ENCODE measurements at regions not wholly inside any gene's neighbourhood (a gene's known extent, or its start where the extent isn't known, plus 50 kb on each side); places are given as distances from the start of the nearest gene placed in this dataset.
"Not testable (repeated sequence)": the region's sequence is repeated elsewhere in the genome, so short reads cannot be mapped to it uniquely, and the experiment has no call there.

- H3K27ac ChIP-seq (ENCODE audit: low read depth in 1 of 2, low read length in 2 of 2): no peak overlapping the region
- WGBS: 82% methylated on average over 7 of the region's 7 CpGs
- no peaks in the 10 kb centered on the region for H3K27me3 ChIP-seq (ENCODE audit: control insufficient read depth in 4 of 4, insufficient read depth in 4 of 4, low read length in 3 of 4)
- H3K9ac ChIP-seq (ENCODE audit: low read depth in 1 of 2, low read length in 2 of 2): no peak overlapping the region
- H3K9me3 ChIP-seq (ENCODE audit: control insufficient read depth in 4 of 4, low read length in 3 of 4): no peaks in the 10 kb centered on the region
- no peak overlapping the region for H3K4me3 ChIP-seq (ENCODE audit: low read depth in 1 of 3, low read length in 3 of 3)
- peak; percentile 6 for DNase-seq (ENCODE audit: low spot score)
- H3K36me3 ChIP-seq (ENCODE audit: control insufficient read depth in 4 of 4, insufficient read depth in 3 of 4, low read depth in 1 of 4, low read length in 3 of 4): no peaks in the 10 kb centered on the region
- no peaks in the 10 kb centered on the region for H3K4me1 ChIP-seq (ENCODE audit: control insufficient read depth in 4 of 4, insufficient read depth in 4 of 4, low read length in 3 of 4)
- no peak for TF ChIP-seq EGR1 (IDR thresholded peaks at IDR 0.05; ENCODE audit: low read depth in 2 of 2)
Measured at GRCh38 chr2:2896643-2897042, 481.0 kb downstream of the EIPR1 start.

DNA sequence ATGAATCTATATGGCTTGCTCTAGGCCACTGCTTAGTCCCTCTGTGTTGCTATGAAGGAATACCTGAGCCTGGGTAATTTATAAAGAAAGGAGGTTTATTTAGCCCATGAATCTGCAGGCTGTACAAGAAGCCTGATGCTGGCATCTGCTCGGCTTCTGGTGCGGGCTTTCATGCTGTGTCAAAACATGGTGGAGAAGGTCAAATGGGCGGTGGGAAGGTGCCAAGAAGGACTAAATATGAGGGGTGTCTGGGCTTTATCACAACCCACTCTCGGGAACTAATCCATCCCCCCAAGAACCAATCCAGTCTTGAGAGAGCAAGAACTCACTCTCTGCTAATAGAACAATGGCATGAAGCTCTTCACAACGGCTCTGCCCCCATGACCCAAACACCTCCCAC lies 481.6 kb downstream of the EIPR1 start:
- no peaks in the 10 kb centered on the region for H3K4me1 ChIP-seq (ENCODE audit: control insufficient read depth in 4 of 4, insufficient read depth in 4 of 4, low read length in 3 of 4)
- H3K36me3 ChIP-seq (ENCODE audit: control insufficient read depth in 4 of 4, insufficient read depth in 3 of 4, low read depth in 1 of 4, low read length in 3 of 4): no peaks in the 10 kb centered on the region
- DNase-seq (ENCODE audit: low spot score): peak; percentile 0
- no peaks in the 10 kb centered on the region for H3K9me3 ChIP-seq (ENCODE audit: control insufficient read depth in 4 of 4, low read length in 3 of 4)
- no peak overlapping the region for H3K27ac ChIP-seq (ENCODE audit: low read depth in 1 of 2, low read length in 2 of 2)
- TF ChIP-seq HNF4G (IDR thresholded peaks at IDR 0.05): no peak
- TF ChIP-seq NR2F2 (IDR thresholded peaks at IDR 0.05): no peak
- TF ChIP-seq SP1 (IDR thresholded peaks at IDR 0.05): no peak
- TF ChIP-seq RXRA (IDR thresholded peaks at IDR 0.05): no peak
- TF ChIP-seq GABPA (IDR thresholded peaks at IDR 0.05 in 1 of 2, conservative IDR thresholded peaks at IDR 0.05 in 1 of 2): no peak
- no peak for TF ChIP-seq TAF1 (conservative IDR thresholded peaks at IDR 0.05)
- TF ChIP-seq HNF4A (conservative IDR thresholded peaks at IDR 0.05): no peak
- no peak overlapping the region for H3K4me3 ChIP-seq (ENCODE audit: low read depth in 1 of 3, low read length in 3 of 3)
- H3K27me3 ChIP-seq (ENCODE audit: control insufficient read depth in 4 of 4, insufficient read depth in 4 of 4, low read length in 3 of 4): no peaks in the 10 kb centered on the region
- H3K9ac ChIP-seq (ENCODE audit: low read depth in 1 of 2, low read length in 2 of 2): no peak overlapping the region
- 84% methylated on average over 5 of the region's 5 CpGs for WGBS

- H3K36me3 ChIP-seq (ENCODE audit: control insufficient read depth in 4 of 4, insufficient read depth in 3 of 4, low read depth in 1 of 4, low read length in 3 of 4); H3K27me3 ChIP-seq (ENCODE audit: control insufficient read depth in 4 of 4, insufficient read depth in 4 of 4, low read length in 3 of 4); H3K4me3 ChIP-seq (ENCODE audit: low read depth in 1 of 3, low read length in 3 of 3); H3K4me1 ChIP-seq (ENCODE audit: control insufficient read depth in 4 of 4, insufficient read depth in 4 of 4, low read length in 3 of 4); H3K9me3 ChIP-seq (ENCODE audit: control insufficient read depth in 4 of 4, low read length in 3 of 4); H3K9ac ChIP-seq (ENCODE audit: low read depth in 1 of 2, low read length in 2 of 2); H3K27ac ChIP-seq (ENCODE audit: low read depth in 1 of 2, low read length in 2 of 2): not testable (repeated sequence)
- DNase-seq (ENCODE audit: low spot score): peak; percentile 6
- 86% methylated on average over 19 of the region's 19 CpGs for whole genome bisulfite sequencing
Measured at GRCh38 chr2:2894011-2894410, 483.6 kb downstream of the EIPR1 start.

GRCh38 chr2:2892892-2893291 lies 484.7 kb downstream of the EIPR1 start:
- Histone ChIP-seq H3K9ac (ENCODE audit: low read depth in 1 of 2, low read length in 2 of 2) (no peak overlapping the region), H3K36me3 (ENCODE audit: control insufficient read depth in 4 of 4, insufficient read depth in 3 of 4, low read depth in 1 of 4, low read length in 3 of 4) (no peaks in the 10 kb centered on the region), H3K4me1 (ENCODE audit: control insufficient read depth in 4 of 4, insufficient read depth in 4 of 4, low read length in 3 of 4) (no peaks in the 10 kb centered on the region), H3K4me3 (ENCODE audit: low read depth in 1 of 3, low read length in 3 of 3) (no peak overlapping the region), H3K27me3 (ENCODE audit: control insufficient read depth in 4 of 4, insufficient read depth in 4 of 4, low read length in 3 of 4) (no peaks in the 10 kb centered on the region), H3K9me3 (ENCODE audit: control insufficient read depth in 4 of 4, low read length in 3 of 4) (no peaks in the 10 kb centered on the region), H3K27ac (ENCODE audit: low read depth in 1 of 2, low read length in 2 of 2) (no peak overlapping the region)
- 84% methylated on average over 7 of the region's 7 CpGs for WGBS
- peak; percentile 27 for DNase-seq (ENCODE audit: low spot score)
- TF ChIP-seq TAF1 (conservative IDR thresholded peaks at IDR 0.05) (no peak), RXRA (IDR thresholded peaks at IDR 0.05) (no peak), RAD21 (IDR thresholded peaks at IDR 0.05) (no peak)

GRCh38 chr2:2892378-2892777 lies 485.2 kb downstream of the EIPR1 start:
- TF ChIP-seq GABPA (IDR thresholded peaks at IDR 0.05 in 1 of 2, conservative IDR thresholded peaks at IDR 0.05 in 1 of 2): no peak
- TF ChIP-seq NR2F2 (IDR thresholded peaks at IDR 0.05): no peak
- no peak for TF ChIP-seq ATF3 (IDR thresholded peaks at IDR 0.05)
- no peak for TF ChIP-seq JUND (IDR thresholded peaks at IDR 0.05)
- TF ChIP-seq EGR1 (IDR thresholded peaks at IDR 0.05; ENCODE audit: low read depth in 2 of 2): no peak
- no peak for TF ChIP-seq RXRA (IDR thresholded peaks at IDR 0.05)
- TF ChIP-seq, protein P1, sequence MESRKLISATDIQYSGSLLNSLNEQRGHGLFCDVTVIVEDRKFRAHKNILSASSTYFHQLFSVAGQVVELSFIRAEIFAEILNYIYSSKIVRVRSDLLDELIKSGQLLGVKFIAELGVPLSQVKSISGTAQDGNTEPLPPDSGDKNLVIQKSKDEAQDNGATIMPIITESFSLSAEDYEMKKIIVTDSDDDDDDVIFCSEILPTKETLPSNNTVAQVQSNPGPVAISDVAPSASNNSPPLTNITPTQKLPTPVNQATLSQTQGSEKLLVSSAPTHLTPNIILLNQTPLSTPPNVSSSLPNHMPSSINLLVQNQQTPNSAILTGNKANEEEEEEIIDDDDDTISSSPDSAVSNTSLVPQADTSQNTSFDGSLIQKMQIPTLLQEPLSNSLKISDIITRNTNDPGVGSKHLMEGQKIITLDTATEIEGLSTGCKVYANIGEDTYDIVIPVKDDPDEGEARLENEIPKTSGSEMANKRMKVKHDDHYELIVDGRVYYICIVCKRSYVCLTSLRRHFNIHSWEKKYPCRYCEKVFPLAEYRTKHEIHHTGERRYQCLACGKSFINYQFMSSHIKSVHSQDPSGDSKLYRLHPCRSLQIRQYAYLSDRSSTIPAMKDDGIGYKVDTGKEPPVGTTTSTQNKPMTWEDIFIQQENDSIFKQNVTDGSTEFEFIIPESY (IDR thresholded peaks at IDR 0.05): no peak
- TF ChIP-seq HNF4A (conservative IDR thresholded peaks at IDR 0.05): no peak
- TF ChIP-seq FOXA1 (IDR thresholded peaks at IDR 0.05): no peak
- TF ChIP-seq YY1 (IDR thresholded peaks at IDR 0.05): no peak
- no peak for TF ChIP-seq HNF4G (IDR thresholded peaks at IDR 0.05)
- no peak for TF ChIP-seq SP1 (IDR thresholded peaks at IDR 0.05)
- TF ChIP-seq, protein P2, sequence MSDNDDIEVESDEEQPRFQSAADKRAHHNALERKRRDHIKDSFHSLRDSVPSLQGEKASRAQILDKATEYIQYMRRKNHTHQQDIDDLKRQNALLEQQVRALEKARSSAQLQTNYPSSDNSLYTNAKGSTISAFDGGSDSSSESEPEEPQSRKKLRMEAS (IDR thresholded peaks at IDR 0.05): no peak
- no peak for TF ChIP-seq CTCF (IDR thresholded peaks at IDR 0.05; ENCODE audit: low read depth, low read length, missing input control)
- no peaks in the 10 kb centered on the region for H3K36me3 ChIP-seq (ENCODE audit: control insufficient read depth in 4 of 4, insufficient read depth in 3 of 4, low read depth in 1 of 4, low read length in 3 of 4)
- WGBS: 85% methylated on average over 10 of the region's 10 CpGs
- H3K4me1 ChIP-seq (ENCODE audit: control insufficient read depth in 4 of 4, insufficient read depth in 4 of 4, low read length in 3 of 4): no peaks in the 10 kb centered on the region
- H3K9me3 ChIP-seq (ENCODE audit: control insufficient read depth in 4 of 4, low read length in 3 of 4): no peaks in the 10 kb centered on the region
- no peak overlapping the region for H3K4me3 ChIP-seq (ENCODE audit: low read depth in 1 of 3, low read length in 3 of 3)
- H3K27ac ChIP-seq (ENCODE audit: low read depth in 1 of 2, low read length in 2 of 2): no peak overlapping the region
- no peaks in the 10 kb centered on the region for H3K27me3 ChIP-seq (ENCODE audit: control insufficient read depth in 4 of 4, insufficient read depth in 4 of 4, low read length in 3 of 4)
- peak; percentile 2 for DNase-seq (ENCODE audit: low spot score)
- no peak overlapping the region for H3K9ac ChIP-seq (ENCODE audit: low read depth in 1 of 2, low read length in 2 of 2)

Data from liver (tissue), 8 donors.